SH-SY5Y (cell line): ENCODE measurements at regions not wholly inside any gene's neighbourhood (a gene's known extent, or its start where the extent isn't known, plus 50 kb on each side); places are given as distances from the start of the nearest gene placed in this dataset.

Source experiments
- GATA2 ChIP-seq: IDR thresholded peaks from 2 replicates; pipeline ENCODE4 v1.6.1; 2011; ENCODE audit warnings: mild to moderate bottlenecking, low read depth, low read length
- GATA3 ChIP-seq: IDR thresholded peaks from 2 replicates; pipeline ENCODE4 v1.6.1; 2011; ENCODE audit warnings: low read depth, mild to moderate bottlenecking, low read length, moderate library complexity

GRCh38 chr3:177528306-177529070 is 331.2 kb upstream of the TBL1XR1 start:
- no peak for TF ChIP-seq GATA3
- TF ChIP-seq GATA2: no peak

GRCh38 chr3:177529071-177529550 is 331.8 kb upstream of the TBL1XR1 start:
- TF ChIP-seq GATA2 (no peak), GATA3 (no peak)

DNA sequence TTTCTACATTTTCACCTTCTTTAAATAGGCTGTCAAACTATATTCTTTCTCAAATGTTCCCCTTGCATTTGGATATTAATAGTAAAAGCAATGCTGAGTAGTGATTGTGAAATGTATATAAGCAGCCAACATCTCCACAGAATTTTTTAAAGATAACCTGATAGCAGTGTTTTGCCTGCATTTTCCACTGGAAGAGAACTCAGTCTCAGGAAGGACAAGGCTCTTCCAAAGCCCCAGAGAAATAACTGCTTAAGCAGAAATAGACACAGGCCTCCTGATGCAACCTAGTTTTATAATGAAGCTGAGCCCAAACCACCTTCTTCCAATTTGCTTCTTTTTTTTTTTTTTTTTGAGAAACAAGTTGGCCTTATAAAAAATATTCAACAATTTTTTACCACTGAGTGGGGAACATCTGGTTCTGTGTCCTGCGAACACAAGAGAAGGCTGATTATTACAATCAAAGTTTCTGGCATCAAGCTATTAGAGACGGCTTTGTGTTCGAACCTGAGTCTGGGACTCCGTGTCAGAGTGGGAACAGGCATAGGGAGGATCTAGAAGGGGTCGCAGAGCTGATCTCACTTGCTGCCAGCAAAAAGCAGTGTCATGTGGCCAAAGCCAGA is 332.5 kb upstream of the TBL1XR1 start:
- no peak for TF ChIP-seq GATA3
- TF ChIP-seq GATA2: no peak

GRCh38 chr3:177530908-177531307 is 333.6 kb upstream of the TBL1XR1 start:
- no peak for TF ChIP-seq GATA2
- TF ChIP-seq GATA3: no peak

DNA sequence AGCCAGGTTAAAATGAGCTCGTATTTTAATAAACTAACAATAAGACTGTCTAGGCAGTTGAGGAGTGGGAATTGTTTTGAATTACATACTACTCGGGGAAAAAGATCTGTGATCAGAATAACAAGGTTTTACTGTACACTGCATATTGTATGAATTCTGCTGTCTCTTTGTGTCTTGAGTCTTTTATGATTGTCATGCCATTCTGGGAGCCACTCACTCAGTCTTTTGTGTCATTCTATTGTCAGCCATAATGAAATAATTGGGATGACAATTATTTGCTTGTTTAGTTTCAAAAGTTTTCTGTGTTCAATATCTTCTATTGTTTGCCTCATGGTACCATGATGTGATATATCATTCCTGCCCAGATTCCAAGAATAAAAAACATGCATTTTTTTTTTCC is 339.6 kb upstream of the TBL1XR1 start:
- no peak for TF ChIP-seq GATA2
- no peak for TF ChIP-seq GATA3

DNA sequence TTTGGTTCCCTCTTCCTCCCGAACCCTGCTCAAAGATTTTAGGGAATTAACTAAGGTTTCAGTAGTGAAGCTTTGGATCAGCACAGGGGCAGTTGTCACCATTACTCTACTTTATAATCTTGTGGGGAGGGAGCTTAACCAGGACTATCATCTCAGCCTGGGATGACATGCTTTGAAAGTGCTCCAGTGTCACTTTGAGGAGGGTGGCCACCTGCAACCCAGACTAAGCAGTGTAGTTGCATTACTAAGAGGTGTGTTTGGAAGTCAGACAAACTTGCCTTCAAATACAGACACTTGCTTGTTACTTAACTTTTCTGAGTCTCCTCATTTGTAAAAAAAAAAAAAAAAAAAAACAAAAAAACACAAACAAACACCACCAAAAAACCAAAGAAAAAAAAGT is 340.3 kb upstream of the TBL1XR1 start:
- no peak for TF ChIP-seq GATA2
- no peak for TF ChIP-seq GATA3

DNA sequence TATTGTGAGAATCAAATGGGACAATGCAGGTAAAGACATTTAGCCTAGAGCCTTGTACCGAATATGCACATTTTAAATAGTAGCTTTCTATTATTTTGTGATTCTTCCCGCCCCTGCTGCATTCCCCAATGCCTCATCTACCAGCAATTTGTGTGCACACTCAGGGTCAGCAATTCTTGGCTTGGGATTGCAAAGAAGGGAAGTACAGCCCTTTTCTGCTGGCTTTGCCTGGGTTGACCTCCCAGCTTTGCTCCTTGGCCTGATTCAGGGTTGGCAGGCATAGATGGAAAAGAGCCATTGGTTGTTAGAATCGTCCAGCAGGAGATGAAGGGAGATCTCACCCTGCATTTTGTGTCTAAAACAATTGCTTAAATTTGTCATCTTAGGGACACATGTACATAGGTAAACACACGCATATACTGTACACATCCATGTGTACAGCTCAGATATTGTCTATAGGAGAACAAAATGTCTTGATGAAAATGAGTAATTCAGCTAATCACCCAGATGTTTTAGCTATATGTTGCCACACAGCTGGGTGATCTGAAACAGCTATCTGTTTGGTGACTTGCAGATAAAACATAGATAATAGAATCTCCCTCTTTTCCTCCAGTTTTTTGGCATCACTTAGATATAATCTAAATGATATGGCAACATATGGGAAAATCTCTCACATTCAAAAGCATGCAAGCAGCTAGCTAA is 340.9 kb upstream of the TBL1XR1 start:
- peak; percentile 45; the same call in 1 of the 2 replicates for TF ChIP-seq GATA2
- peak; percentile 80 for TF ChIP-seq GATA3

DNA sequence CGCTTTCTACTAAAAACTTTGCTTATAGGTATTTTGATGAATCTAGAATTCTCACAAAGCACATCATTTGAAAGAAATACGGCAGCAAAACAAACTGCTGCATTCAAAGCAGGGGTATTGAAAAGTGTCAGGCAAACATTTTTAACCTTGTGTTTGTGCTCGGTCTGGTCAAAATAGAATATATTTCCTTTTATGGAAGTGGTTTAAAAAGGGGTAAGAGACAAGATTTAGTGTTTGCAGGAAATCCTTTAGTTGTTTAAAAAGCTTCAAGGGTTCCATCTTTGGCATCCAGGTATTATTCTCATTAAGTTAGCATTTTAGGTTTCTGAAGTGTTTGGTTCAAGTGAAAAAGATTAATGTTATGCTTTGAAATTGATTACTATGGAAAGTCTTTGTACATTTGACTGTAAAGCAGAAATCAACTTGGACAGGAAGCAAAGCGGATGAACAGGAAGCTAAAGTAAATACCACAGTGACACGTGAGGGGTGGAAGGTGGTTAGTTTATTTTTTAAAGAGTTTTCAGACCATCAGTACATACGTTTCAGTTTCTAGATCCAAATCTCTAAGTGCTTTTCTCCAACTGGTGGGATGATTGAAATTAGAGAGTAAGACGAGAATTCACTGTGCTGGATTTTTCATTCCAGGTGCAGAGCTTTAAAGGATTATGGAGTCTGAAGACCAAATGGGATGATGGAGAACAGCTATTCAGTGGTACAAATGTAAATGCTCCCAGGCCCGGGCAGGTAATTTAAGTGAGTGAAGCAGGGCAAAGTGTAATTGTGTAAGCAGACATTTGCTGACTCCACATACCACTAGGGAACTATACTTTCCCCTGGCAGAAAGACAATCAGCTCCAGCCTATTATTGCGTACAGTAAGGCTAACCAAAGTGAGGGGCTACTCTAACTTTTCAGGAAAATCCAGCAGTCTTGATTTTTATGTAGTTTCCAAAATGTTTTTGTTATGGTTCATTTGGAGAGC is 341.8 kb upstream of the TBL1XR1 start:
- TF ChIP-seq GATA2: no peak
- no peak for TF ChIP-seq GATA3

DNA sequence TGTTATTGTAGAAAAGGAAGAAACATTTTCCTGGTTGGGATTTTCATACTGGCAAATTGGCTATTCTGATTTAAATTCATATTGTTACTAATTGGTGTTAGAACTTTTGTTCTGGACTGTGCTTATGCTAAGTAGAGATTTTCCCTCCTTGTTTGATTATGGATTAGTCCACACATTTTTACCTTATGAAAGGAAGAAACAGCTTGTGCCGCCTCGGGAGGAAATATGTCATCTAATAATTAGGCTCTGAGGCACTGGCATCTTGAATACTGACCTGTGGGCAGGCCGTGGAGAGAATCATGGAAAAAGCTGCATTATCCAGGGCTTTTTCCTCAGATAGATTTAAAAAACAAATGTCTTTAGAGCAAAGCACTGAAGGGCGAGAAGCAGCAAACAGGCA is 344.3 kb upstream of the TBL1XR1 start:
- TF ChIP-seq GATA3 (no peak), GATA2 (no peak)

GRCh38 chr3:177545964-177546363 is 348.7 kb upstream of the TBL1XR1 start:
- TF ChIP-seq GATA2: no peak
- no peak for TF ChIP-seq GATA3

GRCh38 chr3:177547711-177548350 is 350.5 kb upstream of the TBL1XR1 start:
- TF ChIP-seq GATA3: no peak
- TF ChIP-seq GATA2: no peak

- TF ChIP-seq GATA3 (no peak), GATA2 (no peak)
These were observed 353.4 kb upstream of the TBL1XR1 start for GRCh38 chr3:177550667-177551066.

DNA sequence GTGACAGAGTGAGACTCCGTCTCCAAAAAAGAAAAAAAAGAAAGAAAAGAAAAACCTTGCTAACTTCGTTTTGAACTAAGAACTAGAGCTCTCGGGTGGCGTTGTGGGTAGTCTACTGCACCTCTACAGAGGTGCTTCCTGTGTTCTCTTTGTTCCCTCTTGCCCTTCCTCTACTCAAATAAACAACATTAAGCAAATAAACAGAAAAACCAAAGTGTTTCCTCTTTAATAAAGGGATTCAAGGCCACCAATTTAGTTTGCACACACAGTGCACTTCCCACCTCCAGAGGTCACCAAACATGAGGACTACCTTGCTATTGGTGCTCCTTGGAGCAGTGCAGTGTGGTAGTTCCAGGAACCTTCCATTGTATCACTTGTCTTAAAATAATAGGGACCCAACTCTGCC is 354.2 kb upstream of the TBL1XR1 start:
- TF ChIP-seq GATA3: no peak
- TF ChIP-seq GATA2: no peak

DNA sequence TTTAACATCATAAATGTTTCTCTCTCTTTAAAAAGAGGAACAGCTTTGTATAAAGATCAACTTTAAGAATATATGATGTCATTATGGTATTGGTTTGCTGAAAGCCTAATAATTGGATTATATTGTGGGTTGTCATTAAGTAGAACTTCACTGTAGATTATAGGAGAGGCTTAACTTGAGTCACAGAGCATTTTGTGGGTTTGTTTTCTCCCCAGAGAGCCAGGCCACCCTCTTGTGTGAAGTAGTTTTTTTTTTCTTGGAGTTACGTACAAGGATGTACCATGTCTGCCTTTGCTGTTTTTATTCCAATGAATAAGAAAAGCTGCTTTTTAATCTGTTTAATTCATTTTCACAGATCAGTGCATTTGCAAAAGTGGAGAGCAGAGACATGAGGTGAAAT is 354.8 kb upstream of the TBL1XR1 start:
- TF ChIP-seq GATA2 (no peak), GATA3 (no peak)
